ENCODE measurements at regions not wholly inside any gene's neighbourhood (a gene's known extent, or its start where the extent isn't known, plus 50 kb on each side); places are given as distances from the start of the nearest gene placed in this dataset.

DNA sequence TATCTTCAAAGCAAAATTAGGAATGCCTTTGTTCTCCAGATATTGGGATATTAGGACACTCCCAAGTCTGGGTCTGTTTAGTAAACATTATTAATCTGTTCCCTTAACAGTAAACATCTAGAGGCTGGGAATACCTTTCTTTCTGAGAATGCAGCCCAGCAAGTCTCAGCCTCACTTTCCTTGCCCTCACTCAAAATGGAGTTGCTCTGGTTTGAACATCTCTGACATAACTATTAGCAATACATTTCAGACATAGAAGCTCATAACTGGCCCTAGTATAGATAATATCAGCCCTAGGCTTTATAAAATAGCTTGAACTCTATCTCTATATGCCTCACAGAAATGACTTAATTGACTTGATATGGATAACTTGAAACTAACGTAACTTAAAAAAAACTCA, 299.8 kb downstream of the SPATA18 start:
- TF ChIP-seq, protein P1, sequence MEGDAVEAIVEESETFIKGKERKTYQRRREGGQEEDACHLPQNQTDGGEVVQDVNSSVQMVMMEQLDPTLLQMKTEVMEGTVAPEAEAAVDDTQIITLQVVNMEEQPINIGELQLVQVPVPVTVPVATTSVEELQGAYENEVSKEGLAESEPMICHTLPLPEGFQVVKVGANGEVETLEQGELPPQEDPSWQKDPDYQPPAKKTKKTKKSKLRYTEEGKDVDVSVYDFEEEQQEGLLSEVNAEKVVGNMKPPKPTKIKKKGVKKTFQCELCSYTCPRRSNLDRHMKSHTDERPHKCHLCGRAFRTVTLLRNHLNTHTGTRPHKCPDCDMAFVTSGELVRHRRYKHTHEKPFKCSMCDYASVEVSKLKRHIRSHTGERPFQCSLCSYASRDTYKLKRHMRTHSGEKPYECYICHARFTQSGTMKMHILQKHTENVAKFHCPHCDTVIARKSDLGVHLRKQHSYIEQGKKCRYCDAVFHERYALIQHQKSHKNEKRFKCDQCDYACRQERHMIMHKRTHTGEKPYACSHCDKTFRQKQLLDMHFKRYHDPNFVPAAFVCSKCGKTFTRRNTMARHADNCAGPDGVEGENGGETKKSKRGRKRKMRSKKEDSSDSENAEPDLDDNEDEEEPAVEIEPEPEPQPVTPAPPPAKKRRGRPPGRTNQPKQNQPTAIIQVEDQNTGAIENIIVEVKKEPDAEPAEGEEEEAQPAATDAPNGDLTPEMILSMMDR (IDR thresholded peaks at IDR 0.05): no peak
- TF ChIP-seq ZFX (IDR thresholded peaks at IDR 0.05; ENCODE audit: borderline replicate concordance): no peak
